Astrocyte of the cerebellum (primary cell): ENCODE measurements at regions not wholly inside any gene's neighbourhood (a gene's known extent, or its start where the extent isn't known, plus 50 kb on each side); places are given as distances from the start of the nearest gene placed in this dataset.

Experiments used
- DNase-seq: peaks from one replicate; pipeline ENCODE4 v3.0.0-alpha.2; 2011; ENCODE audit warnings: low read depth
- H3K4me3 ChIP-seq: 2 replicates; pipeline ENCODE4 v1.5.1; 2011; ENCODE audit warnings: mild to moderate bottlenecking, low read depth, low read length, moderate library complexity
- in situ Hi-C: cut with HindIII; loops from 2 replicates; pipeline ENCODE4 v1.10.0; 2017; ENCODE audit warnings: low sequenced_read_pairs
- TF ChIP-seq, protein P1 (sequence below): IDR thresholded peaks from 2 replicates; pipeline ENCODE4 v1.5.1; 2012; ENCODE audit warnings: low read length, low read depth, moderate library complexity, mild to moderate bottlenecking; ENCODE audit errors: missing control alignments

DNA sequence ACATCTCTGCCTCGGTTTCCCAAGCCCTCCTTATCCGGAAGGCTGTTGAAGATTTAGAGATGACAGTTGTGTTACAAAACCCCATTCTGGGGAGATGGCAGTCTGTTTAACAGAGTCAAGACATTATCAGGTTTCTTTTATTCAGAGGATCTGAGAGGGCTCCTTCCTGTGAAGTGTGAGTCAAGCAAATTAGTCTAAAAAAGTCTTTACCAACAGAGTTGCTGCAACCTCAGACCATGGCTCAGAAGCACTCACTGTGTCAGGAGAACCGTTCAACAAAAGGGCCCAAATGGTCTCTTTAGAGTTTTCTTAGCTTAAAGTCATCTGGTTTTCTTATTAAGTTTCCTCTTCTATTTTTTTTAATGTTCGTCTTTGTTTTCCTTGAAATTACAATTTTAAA is 717.8 kb downstream of the EPM2A start:
- in situ Hi-C loops, result no loop called here
- no peak for DNase-seq
- TF ChIP-seq, protein P1, sequence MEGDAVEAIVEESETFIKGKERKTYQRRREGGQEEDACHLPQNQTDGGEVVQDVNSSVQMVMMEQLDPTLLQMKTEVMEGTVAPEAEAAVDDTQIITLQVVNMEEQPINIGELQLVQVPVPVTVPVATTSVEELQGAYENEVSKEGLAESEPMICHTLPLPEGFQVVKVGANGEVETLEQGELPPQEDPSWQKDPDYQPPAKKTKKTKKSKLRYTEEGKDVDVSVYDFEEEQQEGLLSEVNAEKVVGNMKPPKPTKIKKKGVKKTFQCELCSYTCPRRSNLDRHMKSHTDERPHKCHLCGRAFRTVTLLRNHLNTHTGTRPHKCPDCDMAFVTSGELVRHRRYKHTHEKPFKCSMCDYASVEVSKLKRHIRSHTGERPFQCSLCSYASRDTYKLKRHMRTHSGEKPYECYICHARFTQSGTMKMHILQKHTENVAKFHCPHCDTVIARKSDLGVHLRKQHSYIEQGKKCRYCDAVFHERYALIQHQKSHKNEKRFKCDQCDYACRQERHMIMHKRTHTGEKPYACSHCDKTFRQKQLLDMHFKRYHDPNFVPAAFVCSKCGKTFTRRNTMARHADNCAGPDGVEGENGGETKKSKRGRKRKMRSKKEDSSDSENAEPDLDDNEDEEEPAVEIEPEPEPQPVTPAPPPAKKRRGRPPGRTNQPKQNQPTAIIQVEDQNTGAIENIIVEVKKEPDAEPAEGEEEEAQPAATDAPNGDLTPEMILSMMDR, result no peak
- no peak overlapping the region for H3K4me3 ChIP-seq

DNA sequence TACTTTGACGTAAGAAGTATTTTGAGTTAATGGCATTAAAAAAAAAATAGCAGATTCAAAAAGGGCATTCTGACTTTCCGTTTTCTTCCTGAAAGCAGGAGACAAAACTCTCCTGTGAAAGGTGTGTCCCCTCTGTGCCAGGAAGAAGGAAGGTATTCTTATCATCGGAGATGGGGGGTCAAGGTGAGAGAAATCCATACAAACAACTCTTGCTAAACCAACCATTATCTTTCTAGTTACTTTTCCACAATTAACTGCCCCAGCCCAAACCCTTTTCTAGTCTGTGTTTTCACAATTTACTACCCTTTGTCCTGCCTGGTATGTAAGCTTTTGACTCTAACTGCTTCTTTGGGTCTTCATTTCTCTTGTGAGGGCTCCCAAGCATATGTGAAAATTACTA is 717.3 kb downstream of the EPM2A start:
- in situ Hi-C loops, result no loop called here
- no peak overlapping the region for H3K4me3 ChIP-seq
- TF ChIP-seq, protein P1, result no peak
- no peak for DNase-seq

- no peak for DNase-seq
- TF ChIP-seq, protein P1, result no peak
- in situ Hi-C loops, result no loop called here
- H3K4me3 ChIP-seq, result no peak overlapping the region
These were observed 715.2 kb downstream of the EPM2A start for GRCh38 chr6:145020114-145020513.

GRCh38 chr6:145020543-145020942 is 714.8 kb downstream of the EPM2A start:
- TF ChIP-seq, protein P1, result no peak
- in situ Hi-C loops, result no loop called here
- no peak overlapping the region for H3K4me3 ChIP-seq
- no peak for DNase-seq

DNA sequence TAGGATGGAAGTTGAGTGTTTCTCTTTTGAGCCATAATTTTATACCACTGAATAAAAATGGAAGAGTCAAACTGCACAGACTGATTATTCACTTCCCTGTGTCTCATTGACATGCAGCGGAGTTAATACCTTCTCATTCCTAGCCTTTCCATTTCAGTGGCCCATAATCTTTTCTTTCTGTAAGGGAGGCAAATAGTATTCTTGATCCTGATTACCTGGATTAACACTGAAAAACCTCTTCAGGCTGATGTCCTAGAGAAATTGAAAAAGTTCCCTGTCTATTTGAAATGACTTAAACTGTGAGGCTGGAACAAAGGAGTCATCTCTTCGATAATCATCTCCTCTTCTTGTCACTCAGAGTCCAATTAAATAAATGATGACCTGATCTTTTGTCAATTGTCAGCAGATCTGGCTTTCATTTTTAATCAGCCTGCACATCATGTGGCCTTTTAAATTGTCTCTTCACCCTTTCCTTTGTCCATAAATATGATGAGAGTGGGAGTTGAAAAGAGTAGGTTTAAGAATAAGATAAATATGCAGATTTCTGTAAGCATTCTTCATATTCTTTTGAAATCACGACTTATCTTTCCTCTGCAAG is 713.0 kb downstream of the EPM2A start:
- TF ChIP-seq, protein P1, result no peak
- in situ Hi-C loops, result no loop called here
- no peak overlapping the region for H3K4me3 ChIP-seq
- DNase-seq, result no peak

DNA sequence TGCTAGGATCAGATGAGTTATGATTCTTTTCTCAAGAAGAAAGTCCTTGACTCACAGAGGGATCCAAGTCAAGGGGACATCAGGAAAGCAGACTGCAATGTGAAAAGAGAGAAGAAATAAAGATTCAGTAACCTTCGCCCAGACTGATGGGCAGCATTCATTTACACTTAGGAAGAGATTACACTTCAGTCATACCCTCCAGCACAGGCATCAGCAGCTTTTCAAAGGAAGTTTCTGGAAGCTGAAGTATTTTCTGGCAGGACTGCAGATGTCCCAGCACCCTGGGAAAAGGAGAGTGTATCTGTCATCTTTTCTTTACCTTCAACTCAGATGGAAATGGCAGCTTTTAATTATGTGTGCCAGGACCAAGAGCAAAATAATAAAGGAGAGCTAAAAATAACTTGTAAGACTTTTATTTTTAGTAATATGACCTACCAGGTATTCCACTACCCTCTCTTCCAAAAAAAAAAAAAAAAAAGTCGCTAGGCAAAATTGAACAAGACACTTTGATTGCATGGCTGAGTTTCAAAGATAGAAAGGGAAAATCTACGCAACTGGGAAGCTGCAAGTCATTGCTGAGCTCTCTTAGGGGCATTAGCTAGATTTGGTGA is 712.1 kb downstream of the EPM2A start:
- TF ChIP-seq, protein P1, result no peak
- in situ Hi-C loops, result no loop called here
- no peak for DNase-seq
- H3K4me3 ChIP-seq, result no peak overlapping the region

GRCh38 chr6:145025488-145025887 is 709.8 kb downstream of the EPM2A start:
- H3K4me3 ChIP-seq, result no peak overlapping the region
- no peak for DNase-seq
- TF ChIP-seq, protein P1, result no peak
- in situ Hi-C loops, result no loop called here
